PC-9 (cell line): ENCODE measurements at regions not wholly inside any gene's neighbourhood (a gene's known extent, or its start where the extent isn't known, plus 50 kb on each side); places are given as distances from the start of the nearest gene placed in this dataset.

Experiments
- BruUV-seq: library from RNA; stranded (reverse); fragments of 400-500 nt; replicated peaks from 2 replicates; lab custom pipeline; 2021; lab: Mats Ljungman, UMichigan
- CTCF ChIA-PET: fragments of 300-600 bp; sonication (Branson Sonifier 250); formaldehyde crosslinking; loops from one replicate; lab custom pipeline; 2022; ENCODE audit warnings: antibody characterized with exemption; lab: Charles Lee
- POLR2A ChIA-PET: fragments of 300-600 bp; sonication (Branson Sonifier 250); formaldehyde crosslinking; loops from one replicate; lab custom pipeline; 2022; ENCODE audit warnings: antibody characterized with exemption; ENCODE audit not compliant: unreplicated experiment; lab: Charles Lee
- DNase-seq, 2 experiments: peaks; one replicate each; pipeline versions ENCODE4 v3.0.0 to v3.0.0-alpha.2; 2015 to 2022; ENCODE audit warnings: mixed read lengths in 1 of 2
- H2AFZ ChIP-seq: fragments of 200-600 bp; sonication (generic); 2 replicates; pipeline ENCODE4 v1.8.1; 2017; ENCODE audit warnings: antibody characterized with exemption
- H3F3A ChIP-seq: fragments of 200-600 bp; sonication (generic); 2 replicates; pipeline ENCODE4 v1.8.1; 2017; ENCODE audit warnings: antibody characterized with exemption, mild to moderate bottlenecking, low read depth; ENCODE audit not compliant: insufficient read depth
- H3K27ac ChIP-seq: fragments of 200-600 bp; sonication (generic); 2 replicates; pipeline ENCODE4 v1.6.1; 2016; ENCODE audit warnings: mixed run types
- H3K27me3 ChIP-seq: fragments of 200-600 bp; sonication (generic); 2 replicates; pipeline ENCODE4 v1.6.1; 2016; ENCODE audit warnings: low read depth, mixed run types; ENCODE audit not compliant: insufficient read depth
- H3K36me3 ChIP-seq: fragments of 200-600 bp; sonication (generic); 2 replicates; pipeline ENCODE4 v1.6.1; 2016; ENCODE audit warnings: low read depth, mixed run types
- H3K4me1 ChIP-seq: fragments of 200-600 bp; sonication (generic); replicated peaks from 2 replicates; pipeline ENCODE4 v1.6.1; 2016; ENCODE audit warnings: mixed run types; ENCODE audit not compliant: insufficient read depth
- H3K4me2 ChIP-seq: fragments of 200-600 bp; sonication (generic); 2 replicates; pipeline ENCODE4 v1.6.1; 2017; ENCODE audit warnings: mixed run types
- H3K4me3 ChIP-seq: fragments of 200-600 bp; sonication (generic); 2 replicates; pipeline ENCODE4 v1.6.1; 2016; ENCODE audit warnings: mixed run types
- H3K79me2 ChIP-seq: fragments of 200-600 bp; sonication (generic); 2 replicates; pipeline ENCODE4 v1.6.1; 2017; ENCODE audit warnings: low read depth, mixed run types
- H3K9me2 ChIP-seq: fragments of 200-600 bp; sonication (generic); 2 replicates; pipeline ENCODE4 v1.8.1; 2017; ENCODE audit warnings: mild to moderate bottlenecking; ENCODE audit not compliant: insufficient read depth
- H3K9me3 ChIP-seq: fragments of 200-600 bp; sonication (generic); 2 replicates; pipeline ENCODE4 v1.8.1; 2016; ENCODE audit warnings: low read depth; ENCODE audit not compliant: insufficient read depth
- H4K20me1 ChIP-seq: fragments of 200-600 bp; sonication (generic); 2 replicates; pipeline ENCODE4 v1.8.1; 2017; ENCODE audit not compliant: insufficient read depth
- CTCF ChIP-seq: fragments of 200-600 bp; sonication (generic); conservative IDR thresholded peaks from 2 replicates; pipeline ENCODE4 v1.6.1; 2017; ENCODE audit warnings: mixed run types, antibody characterized with exemption, mild to moderate bottlenecking, moderate library complexity
- EZH2 ChIP-seq: fragments of 200-600 bp; sonication (generic); IDR thresholded peaks from 2 replicates; pipeline ENCODE4 v1.8.0; 2017; ENCODE audit warnings: antibody characterized with exemption, low read depth
- intact Hi-C: fragments of 100-400 bp; cut with micrococcal nuclease; formaldehyde crosslinking; loops from one replicate; pipeline ENCODE4 v1.10.0; 2022; ENCODE audit not compliant: unreplicated experiment

DNA sequence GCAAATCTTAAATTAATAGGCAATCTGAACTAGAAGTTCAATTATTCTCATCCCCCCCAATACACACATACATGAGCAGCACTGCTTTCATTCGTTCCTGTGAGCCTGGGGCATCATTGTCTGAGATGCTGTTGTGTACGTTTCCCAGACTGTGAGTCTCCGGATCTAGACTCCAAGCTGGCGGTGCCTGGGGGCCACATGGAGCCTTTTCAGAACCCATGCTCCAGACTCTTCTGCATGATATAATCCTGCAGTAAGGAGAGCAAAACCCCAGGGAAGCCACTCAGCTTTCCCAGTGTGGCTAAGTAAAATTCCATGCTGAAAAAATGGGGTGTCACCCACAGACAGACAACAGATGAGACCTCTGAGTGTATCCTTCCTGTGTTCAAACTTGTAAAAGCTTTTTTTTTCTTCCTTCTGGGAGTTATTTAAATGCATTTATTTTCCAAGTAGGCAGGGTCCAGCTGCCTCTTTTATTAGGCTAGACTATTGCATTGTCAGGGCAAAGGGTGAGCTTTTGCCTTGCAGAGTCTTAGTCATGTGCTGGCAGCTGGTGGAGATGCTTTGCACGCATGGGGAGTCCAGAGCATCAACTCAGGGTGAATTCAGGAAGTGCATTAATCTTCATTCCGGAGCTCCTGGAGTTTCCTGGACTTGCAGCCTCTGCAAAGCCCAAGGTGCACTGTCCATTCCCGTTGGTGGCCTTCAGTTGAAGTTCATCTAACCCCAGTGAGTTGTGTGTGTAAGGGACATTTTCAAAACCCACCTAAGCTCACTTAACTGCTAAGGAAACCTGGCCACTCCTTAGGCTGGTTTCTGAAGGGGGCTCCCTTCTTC, 185.7 kb upstream of the ADO start:
- Histone ChIP-seq H3F3A (no peaks in the 10 kb centered on the region), H3K27me3 (no peaks in the 10 kb centered on the region), H2AFZ (no peak overlapping the region), H3K4me1 (no peaks in the 10 kb centered on the region), H3K36me3 (no peaks in the 10 kb centered on the region), H3K27ac (no peak overlapping the region), H4K20me1 (no peaks in the 10 kb centered on the region), H3K9me3 (no peaks in the 10 kb centered on the region), H3K4me2 (no peak overlapping the region), H3K79me2 (no peaks in the 10 kb centered on the region), H3K9me2 (no peaks in the 10 kb centered on the region), H3K4me3 (no peak overlapping the region)
- BruUV-seq = no TSS peak
- DNase-seq = no peak
- ChIA-PET POLR2A (no interaction called here), CTCF (no interaction called here)
- TF ChIP-seq CTCF = no peak
- no peak for TF ChIP-seq EZH2
- intact Hi-C loops = no loop called here

GRCh38 chr10:62619413-62619738, 185.1 kb upstream of the ADO start:
- H3F3A ChIP-seq = no peaks in the 10 kb centered on the region
- no peak overlapping the region for H3K27ac ChIP-seq
- no peak for DNase-seq
- ChIA-PET POLR2A (no interaction called here), CTCF (no interaction called here)
- BruUV-seq = no TSS peak
- H3K27me3 ChIP-seq = no peaks in the 10 kb centered on the region
- no peak overlapping the region for H3K4me2 ChIP-seq
- no peaks in the 10 kb centered on the region for H3K9me2 ChIP-seq
- H4K20me1 ChIP-seq = no peaks in the 10 kb centered on the region
- no peak overlapping the region for H3K4me3 ChIP-seq
- intact Hi-C loops = no loop called here
- TF ChIP-seq EZH2 = no peak
- TF ChIP-seq CTCF = no peak
- H3K36me3 ChIP-seq = no peaks in the 10 kb centered on the region
- no peak overlapping the region for H2AFZ ChIP-seq
- H3K9me3 ChIP-seq = no peaks in the 10 kb centered on the region
- H3K79me2 ChIP-seq = no peaks in the 10 kb centered on the region
- H3K4me1 ChIP-seq = no peaks in the 10 kb centered on the region

GRCh38 chr10:62620491-62620890, 184.0 kb upstream of the ADO start:
- ChIA-PET POLR2A (no interaction called here), CTCF (no interaction called here)
- no peaks in the 10 kb centered on the region for H3K79me2 ChIP-seq
- H3K27ac ChIP-seq = no peak overlapping the region
- no peak overlapping the region for H3K4me2 ChIP-seq
- no TSS peak for BruUV-seq
- no peaks in the 10 kb centered on the region for H3K9me2 ChIP-seq
- no peak overlapping the region for H3K4me3 ChIP-seq
- H4K20me1 ChIP-seq = no peaks in the 10 kb centered on the region
- no peaks in the 10 kb centered on the region for H3K4me1 ChIP-seq
- intact Hi-C loops = no loop called here
- TF ChIP-seq CTCF (no peak), EZH2 (no peak)
- H2AFZ ChIP-seq = no peak overlapping the region
- H3K36me3 ChIP-seq = no peaks in the 10 kb centered on the region
- H3F3A ChIP-seq = no peaks in the 10 kb centered on the region
- no peaks in the 10 kb centered on the region for H3K27me3 ChIP-seq
- no peak for DNase-seq
- no peaks in the 10 kb centered on the region for H3K9me3 ChIP-seq
